BE2C (cell line): ENCODE measurements at regions not wholly inside any gene's neighbourhood (a gene's known extent, or its start where the extent isn't known, plus 50 kb on each side); places are given as distances from the start of the nearest gene placed in this dataset.

ENCODE experiments used
- DNase-seq: peaks from one replicate; pipeline ENCODE4 v3.0.0-alpha.2; 2020
- H3K27me3 ChIP-seq: fragments of 250-450 bp; sonication (Bioruptor Pico); 2 replicates; pipeline ENCODE4 v1.5.1; 2020; ENCODE audit warnings: mild to moderate bottlenecking
- H3K36me3 ChIP-seq: fragments of 250-450 bp; sonication (Bioruptor Pico); 2 replicates; pipeline ENCODE4 v1.5.1; 2020; ENCODE audit warnings: mild to moderate bottlenecking
- H3K4me1 ChIP-seq: fragments of 250-450 bp; sonication (Bioruptor Pico); 2 replicates; pipeline ENCODE4 v1.5.1; 2020
- H3K4me3 ChIP-seq: 2 replicates; pipeline ENCODE4 v1.5.1; 2011; ENCODE audit warnings: low read depth, low read length
- H3K9me3 ChIP-seq: fragments of 250-450 bp; sonication (Bioruptor Pico); 2 replicates; pipeline ENCODE4 v1.5.1; 2020
- TF ChIP-seq, protein P1 (sequence below): IDR thresholded peaks from 2 replicates; pipeline ENCODE4 v1.5.1; 2012; ENCODE audit warnings: mild to moderate bottlenecking, low read depth, low read length

DNA sequence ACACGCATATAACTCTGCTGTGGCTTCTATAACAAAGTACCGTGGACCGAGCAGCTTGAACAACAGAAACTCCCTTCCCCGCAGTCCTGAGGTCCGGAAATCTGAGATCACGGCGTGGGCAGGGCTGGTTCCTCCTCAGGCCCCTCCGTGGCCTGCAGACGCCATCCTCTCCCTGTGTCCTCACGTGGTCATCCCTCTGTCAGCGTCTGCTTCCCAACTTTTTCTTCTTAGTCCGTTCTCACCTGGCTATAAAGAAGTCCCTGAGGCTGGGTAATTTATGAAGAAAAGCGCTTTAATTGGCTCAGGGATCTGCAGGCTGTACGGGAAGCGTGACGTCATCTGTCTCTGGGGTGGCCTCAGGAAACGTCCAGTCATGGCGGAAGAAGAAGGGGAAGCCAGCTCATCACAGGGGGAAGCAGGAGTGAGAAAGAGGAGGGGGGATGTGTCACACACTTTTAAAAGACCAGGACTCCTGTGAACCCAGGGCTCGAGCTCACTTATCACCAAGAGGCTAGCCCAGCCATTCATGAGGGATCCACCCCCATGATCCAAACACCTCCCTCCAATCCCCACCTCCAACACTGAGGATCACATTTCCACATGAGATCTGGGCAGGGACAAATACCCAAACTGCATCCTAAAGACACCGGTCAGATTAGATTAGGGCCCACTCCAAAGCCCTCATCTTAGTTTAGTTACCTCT lies 91.2 kb upstream of the INSIG1 start:
- no peak overlapping the region for H3K4me3 ChIP-seq
- peaks cover 5% of the 10 kb centered on the region; the same call in 1 of the 2 replicates for H3K9me3 ChIP-seq
- H3K4me1 ChIP-seq: peaks cover 7% of the 10 kb centered on the region; the same call in 1 of the 2 replicates
- H3K36me3 ChIP-seq: no peaks in the 10 kb centered on the region
- no peak for DNase-seq
- no peaks in the 10 kb centered on the region for H3K27me3 ChIP-seq
- TF ChIP-seq, protein P1, sequence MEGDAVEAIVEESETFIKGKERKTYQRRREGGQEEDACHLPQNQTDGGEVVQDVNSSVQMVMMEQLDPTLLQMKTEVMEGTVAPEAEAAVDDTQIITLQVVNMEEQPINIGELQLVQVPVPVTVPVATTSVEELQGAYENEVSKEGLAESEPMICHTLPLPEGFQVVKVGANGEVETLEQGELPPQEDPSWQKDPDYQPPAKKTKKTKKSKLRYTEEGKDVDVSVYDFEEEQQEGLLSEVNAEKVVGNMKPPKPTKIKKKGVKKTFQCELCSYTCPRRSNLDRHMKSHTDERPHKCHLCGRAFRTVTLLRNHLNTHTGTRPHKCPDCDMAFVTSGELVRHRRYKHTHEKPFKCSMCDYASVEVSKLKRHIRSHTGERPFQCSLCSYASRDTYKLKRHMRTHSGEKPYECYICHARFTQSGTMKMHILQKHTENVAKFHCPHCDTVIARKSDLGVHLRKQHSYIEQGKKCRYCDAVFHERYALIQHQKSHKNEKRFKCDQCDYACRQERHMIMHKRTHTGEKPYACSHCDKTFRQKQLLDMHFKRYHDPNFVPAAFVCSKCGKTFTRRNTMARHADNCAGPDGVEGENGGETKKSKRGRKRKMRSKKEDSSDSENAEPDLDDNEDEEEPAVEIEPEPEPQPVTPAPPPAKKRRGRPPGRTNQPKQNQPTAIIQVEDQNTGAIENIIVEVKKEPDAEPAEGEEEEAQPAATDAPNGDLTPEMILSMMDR: no peak

DNA sequence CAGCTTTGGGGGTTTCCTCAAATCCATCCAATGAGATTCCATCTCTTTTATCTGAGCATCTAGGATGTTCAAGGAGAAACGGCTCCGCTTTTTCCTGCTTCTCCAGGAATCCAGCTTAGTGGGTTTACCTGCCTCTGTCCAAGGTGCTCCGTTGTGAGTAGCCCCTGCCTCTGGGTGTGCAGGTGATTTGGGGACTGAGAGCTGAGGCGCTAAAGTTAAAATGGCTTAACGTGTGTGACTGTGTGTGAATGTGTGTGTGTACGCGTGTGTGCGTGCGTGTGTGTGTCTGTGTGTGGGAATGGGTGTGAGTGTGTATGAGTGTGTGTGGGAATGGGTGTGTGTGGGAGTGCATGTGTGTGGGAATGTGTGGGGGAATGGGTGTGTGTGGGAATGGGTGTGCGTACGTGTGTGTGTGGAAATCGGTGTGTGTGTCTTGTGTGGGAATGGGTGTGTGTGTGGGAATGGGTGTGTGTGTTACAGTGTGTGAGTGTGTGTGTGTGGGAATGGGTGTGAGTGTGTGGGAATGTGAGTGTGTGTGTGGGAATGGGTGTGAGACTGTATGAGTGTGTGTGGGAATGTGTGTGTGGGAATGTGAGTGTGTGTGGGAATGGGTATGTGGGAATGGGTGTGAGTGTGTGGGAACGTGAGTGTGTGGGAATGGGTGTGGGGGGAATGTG lies 90.2 kb upstream of the INSIG1 start:
- H3K4me1 ChIP-seq: peaks cover 7% of the 10 kb centered on the region; the same call in 1 of the 2 replicates
- no peaks in the 10 kb centered on the region for H3K36me3 ChIP-seq
- no peak for DNase-seq
- no peaks in the 10 kb centered on the region for H3K27me3 ChIP-seq
- H3K4me3 ChIP-seq: no peak overlapping the region
- H3K9me3 ChIP-seq: peaks cover 5% of the 10 kb centered on the region; the same call in 1 of the 2 replicates
- TF ChIP-seq, protein P1: no peak

DNA sequence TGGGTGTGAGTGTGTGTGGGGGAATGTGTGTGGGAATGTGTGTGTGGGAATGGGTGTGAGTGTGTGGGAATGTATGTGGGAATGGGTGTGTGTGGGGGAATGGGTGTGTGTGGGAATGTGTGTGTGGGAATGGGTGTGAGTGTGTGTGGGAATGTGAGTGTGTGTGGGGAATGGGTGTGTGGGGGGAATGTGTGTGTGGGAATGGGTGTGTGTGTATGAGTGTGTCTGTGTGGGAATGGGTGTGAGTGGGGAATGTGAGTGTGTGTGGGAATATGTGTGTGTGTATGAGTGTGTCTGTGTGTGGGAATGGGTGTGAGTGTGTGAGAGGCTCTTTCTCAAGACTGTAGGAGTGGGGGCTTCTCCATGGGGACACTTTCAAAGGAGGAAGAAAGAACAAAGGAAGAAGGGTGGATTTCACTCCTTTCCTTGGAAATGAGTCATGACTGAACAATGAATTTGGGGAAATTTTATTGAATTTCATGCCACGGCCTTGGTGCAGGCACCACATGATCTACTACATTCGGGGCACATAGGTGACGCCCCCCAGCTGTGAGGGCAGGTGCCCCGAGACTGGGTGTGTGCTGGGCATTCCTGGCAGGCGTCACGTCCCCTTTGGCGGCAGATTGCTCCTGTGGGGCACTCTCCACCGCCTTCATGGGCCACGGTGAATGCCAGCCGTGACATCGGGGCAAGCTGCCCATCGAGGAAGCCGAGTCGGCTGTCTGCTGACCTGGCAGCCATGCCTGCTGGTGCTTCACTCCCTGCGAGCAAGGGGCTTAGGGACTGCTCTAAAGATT lies 88.8 kb upstream of the INSIG1 start:
- TF ChIP-seq, protein P1: no peak
- Histone ChIP-seq H3K36me3 (no peaks in the 10 kb centered on the region), H3K4me3 (no peak overlapping the region), H3K9me3 (peaks cover 5% of the 10 kb centered on the region; the same call in 1 of the 2 replicates), H3K4me1 (peaks cover 8% of the 10 kb centered on the region; the same call in 1 of the 2 replicates), H3K27me3 (peaks cover 5% of the 10 kb centered on the region; the same call in 1 of the 2 replicates)
- no peak for DNase-seq

GRCh38 chr7:155209478-155210319 lies 88.0 kb upstream of the INSIG1 start:
- TF ChIP-seq, protein P1: no peak
- peaks cover 5% of the 10 kb centered on the region; the same call in 1 of the 2 replicates for H3K9me3 ChIP-seq
- no peak for DNase-seq
- peaks cover 14% of the 10 kb centered on the region for H3K27me3 ChIP-seq
- no peak overlapping the region for H3K4me3 ChIP-seq
- no peaks in the 10 kb centered on the region for H3K36me3 ChIP-seq
- peaks cover 10% of the 10 kb centered on the region; the same call in 1 of the 2 replicates for H3K4me1 ChIP-seq

- Histone ChIP-seq H3K27me3 (peaks cover 18% of the 10 kb centered on the region), H3K36me3 (no peaks in the 10 kb centered on the region), H3K9me3 (peaks cover 4% of the 10 kb centered on the region; the same call in 1 of the 2 replicates), H3K4me1 (peaks cover 7% of the 10 kb centered on the region; the same call in 1 of the 2 replicates), H3K4me3 (no peak overlapping the region)
- TF ChIP-seq, protein P1: no peak
- DNase-seq: no peak
Measured at GRCh38 chr7:155210356-155210755, 87.3 kb upstream of the INSIG1 start.
